ENCODE measurements at regions not wholly inside any gene's neighbourhood (a gene's known extent, or its start where the extent isn't known, plus 50 kb on each side); places are given as distances from the start of the nearest gene placed in this dataset.

GRCh38 chr5:152905286-152905685 is 500.2 kb upstream of the NMUR2 start:
- Mint-ChIP-seq H3K36me3 (no peaks in the 10 kb centered on the region), H3K27ac (no peak overlapping the region), H3K4me3 (no peak overlapping the region), H3K9me3 (peaks cover 0 to 13% (median 2%) of the 10 kb centered on the region in 7 donors), H3K27me3 (no peaks in the 10 kb centered on the region), H3K4me1 (no peaks in the 10 kb centered on the region)
- DNase-seq (no peak), ATAC-seq (ENCODE audit: low read depth in 2 of 2) (no peak)

GRCh38 chr5:152907488-152908245 is 502.6 kb upstream of the NMUR2 start:
- DNase-seq, result no peak
- no peaks in the 10 kb centered on the region for H3K27me3 Mint-ChIP-seq
- H3K27ac Mint-ChIP-seq, result peak overlapping the region in 1 of 6 donors; percentile 33
- no peaks in the 10 kb centered on the region for H3K36me3 Mint-ChIP-seq
- H3K4me3 Mint-ChIP-seq, result no peak overlapping the region
- H3K4me1 Mint-ChIP-seq, result no peaks in the 10 kb centered on the region
- H3K9me3 Mint-ChIP-seq, result peaks cover 0 to 33% (median 4%) of the 10 kb centered on the region in 7 donors
- no peak for ATAC-seq (ENCODE audit: low read depth in 2 of 2)

DNA sequence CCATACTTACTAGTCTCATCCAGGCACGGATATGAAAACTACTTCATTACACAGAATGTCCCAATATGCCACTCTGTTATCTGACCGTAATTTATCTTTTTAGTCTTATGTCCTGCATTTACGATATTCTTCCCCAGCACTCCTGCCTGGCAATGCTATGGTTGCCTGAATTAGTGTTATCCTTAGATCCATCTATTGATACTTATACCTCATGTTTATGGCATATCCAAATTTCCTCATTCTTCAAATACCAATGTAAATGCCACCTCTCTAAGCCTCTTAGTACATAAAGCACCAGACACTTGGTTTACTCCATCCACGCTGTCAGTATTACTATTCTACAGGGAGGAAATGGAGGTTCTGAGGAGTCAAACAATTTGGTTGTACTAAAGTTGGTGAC is 507.8 kb upstream of the NMUR2 start:
- H3K4me1 Mint-ChIP-seq, result no peaks in the 10 kb centered on the region
- peaks cover 3 to 28% (median 10%) of the 10 kb centered on the region in 7 donors for H3K9me3 Mint-ChIP-seq
- H3K4me3 Mint-ChIP-seq, result no peak overlapping the region
- H3K27me3 Mint-ChIP-seq, result no peaks in the 10 kb centered on the region
- no peak for ATAC-seq (ENCODE audit: low read depth in 2 of 2)
- no peak for DNase-seq
- no peak overlapping the region for H3K27ac Mint-ChIP-seq
- H3K36me3 Mint-ChIP-seq, result no peaks in the 10 kb centered on the region

- Mint-ChIP-seq H3K27ac (no peak overlapping the region), H3K4me3 (no peak overlapping the region), H3K36me3 (peaks cover 0 to under 1% of the 10 kb centered on the region in 2 donors)
These were observed 527.5 kb upstream of the NMUR2 start for GRCh38 chr5:152932621-152933020.

GRCh38 chr5:152933056-152933455 is 528.0 kb upstream of the NMUR2 start:
- no peak for ATAC-seq (ENCODE audit: low read depth in 2 of 2)
- Mint-ChIP-seq H3K9me3 (peaks cover 2 to 15% (median 9%) of the 10 kb centered on the region in 7 donors), H3K27me3 (no peaks in the 10 kb centered on the region), H3K27ac (no peak overlapping the region), H3K4me1 (no peaks in the 10 kb centered on the region), H3K4me3 (no peak overlapping the region), H3K36me3 (peaks cover 0 to 5% of the 10 kb centered on the region in 2 donors)
- DNase-seq, result no peak

More at GRCh38 chr5:152932621-152933020, 527.5 kb upstream of the NMUR2 start:
- DNase-seq, result no peak
- Mint-ChIP-seq H3K4me1 (no peaks in the 10 kb centered on the region), H3K27me3 (no peaks in the 10 kb centered on the region), H3K9me3 (peaks cover 0 to 13% (median 5%) of the 10 kb centered on the region in 7 donors)
- ATAC-seq (ENCODE audit: low read depth in 2 of 2), result no peak

- peaks cover 4 to 21% (median 10%) of the 10 kb centered on the region in 7 donors for H3K9me3 Mint-ChIP-seq
These were observed 533.6 kb upstream of the NMUR2 start for GRCh38 chr5:152938630-152939029.

GRCh38 chr5:152942633-152943336 is 537.7 kb upstream of the NMUR2 start:
- H3K9me3 Mint-ChIP-seq, result peaks cover 3 to 14% (median 10%) of the 10 kb centered on the region in 7 donors
- no peaks in the 10 kb centered on the region for H3K27me3 Mint-ChIP-seq
- peaks cover 0 to 8% of the 10 kb centered on the region in 2 donors for H3K36me3 Mint-ChIP-seq
- H3K4me3 Mint-ChIP-seq, result no peak overlapping the region
- DNase-seq (no peak), ATAC-seq (ENCODE audit: low read depth in 2 of 2) (no peak)
- no peaks in the 10 kb centered on the region for H3K4me1 Mint-ChIP-seq
- no peak overlapping the region for H3K27ac Mint-ChIP-seq

More at GRCh38 chr5:152938630-152939029, 533.6 kb upstream of the NMUR2 start:
- Mint-ChIP-seq H3K27me3 (no peaks in the 10 kb centered on the region), H3K36me3 (peaks cover 0 to 10% of the 10 kb centered on the region in 2 donors), H3K27ac (no peak overlapping the region), H3K4me1 (no peaks in the 10 kb centered on the region), H3K4me3 (no peak overlapping the region)
- DNase-seq, result no peak
- ATAC-seq (ENCODE audit: low read depth in 2 of 2), result no peak

- DNase-seq (no peak), ATAC-seq (ENCODE audit: low read depth in 2 of 2) (no peak)
- Mint-ChIP-seq H3K36me3 (no peaks in the 10 kb centered on the region), H3K9me3 (peaks cover 0 to 6% (median 1%) of the 10 kb centered on the region in 7 donors), H3K27me3 (no peaks in the 10 kb centered on the region), H3K4me1 (no peaks in the 10 kb centered on the region), H3K27ac (no peak overlapping the region), H3K4me3 (no peak overlapping the region)
These were observed 536.5 kb upstream of the GRIA1 start for GRCh38 chr5:152953788-152954483.

DNA sequence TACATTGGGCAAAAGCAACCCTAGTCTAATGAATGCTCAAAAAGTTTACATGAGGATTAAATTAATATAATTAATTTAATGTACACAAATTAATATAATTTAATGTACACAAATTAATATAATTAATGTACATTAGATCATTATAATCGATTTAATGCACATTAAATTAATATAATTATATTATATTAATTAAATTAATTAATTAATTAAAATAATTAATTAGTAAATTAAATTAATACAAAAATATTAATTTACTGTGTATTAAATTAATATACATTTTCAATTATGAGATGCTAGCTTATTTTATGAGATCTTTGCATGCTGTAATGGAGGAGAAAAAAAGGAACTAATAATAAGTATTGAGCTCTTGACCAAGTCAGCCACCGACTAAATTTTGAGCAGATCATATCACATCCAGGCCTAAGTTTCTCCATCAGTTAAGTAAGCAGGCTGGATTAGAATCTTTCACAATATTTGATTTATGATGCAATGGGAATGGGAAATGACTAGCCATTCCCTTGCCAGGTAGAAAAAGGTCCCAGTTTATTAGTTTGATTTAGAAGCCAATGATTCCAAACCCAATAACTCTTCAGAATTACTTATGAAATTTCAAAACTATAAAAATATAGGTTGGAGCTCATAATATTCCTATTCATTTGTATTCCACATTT is 533.4 kb upstream of the GRIA1 start:
- Mint-ChIP-seq H3K27ac (no peak overlapping the region), H3K4me3 (no peak overlapping the region), H3K9me3 (peaks cover 0 to 5% (median 2%) of the 10 kb centered on the region in 7 donors), H3K36me3 (no peaks in the 10 kb centered on the region), H3K4me1 (no peaks in the 10 kb centered on the region), H3K27me3 (no peaks in the 10 kb centered on the region)
- ATAC-seq (ENCODE audit: low read depth in 2 of 2), result no peak
- no peak for DNase-seq

GRCh38 chr5:152978141-152978835 is 512.2 kb upstream of the GRIA1 start:
- Mint-ChIP-seq H3K36me3 (peaks cover 0 to 9% of the 10 kb centered on the region in 2 donors), H3K9me3 (peaks cover 6 to 28% (median 13%) of the 10 kb centered on the region in 7 donors), H3K4me3 (no peak overlapping the region), H3K27ac (no peak overlapping the region), H3K4me1 (no peaks in the 10 kb centered on the region), H3K27me3 (no peaks in the 10 kb centered on the region)
- DNase-seq (no peak), ATAC-seq (ENCODE audit: low read depth in 2 of 2) (no peak)

DNA sequence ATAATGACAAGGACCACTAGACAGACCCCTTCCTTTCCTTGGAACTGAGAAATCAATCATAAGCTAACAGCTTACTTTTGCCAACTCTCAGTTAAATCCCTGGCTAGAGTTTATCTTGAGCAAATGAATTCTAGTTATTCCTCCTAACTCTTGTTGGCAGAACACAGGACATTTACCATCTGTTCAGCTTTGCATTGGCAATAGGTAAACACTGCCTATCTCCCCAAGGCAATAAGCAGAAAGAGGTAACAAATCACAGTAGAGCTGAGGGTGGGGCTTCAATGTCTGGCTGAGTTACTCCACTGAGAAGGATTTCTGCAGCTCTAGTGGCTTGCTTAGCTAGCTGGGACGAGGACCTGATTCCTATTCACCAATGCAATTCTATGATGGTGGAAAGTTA is 503.3 kb upstream of the GRIA1 start:
- Mint-ChIP-seq H3K36me3 (no peaks in the 10 kb centered on the region), H3K4me1 (no peaks in the 10 kb centered on the region), H3K4me3 (no peak overlapping the region), H3K27me3 (no peaks in the 10 kb centered on the region), H3K27ac (no peak overlapping the region), H3K9me3 (peaks cover 0 to 8% (median 4%) of the 10 kb centered on the region in 7 donors)
- DNase-seq, result no peak
- no peak for ATAC-seq (ENCODE audit: low read depth in 2 of 2)

GRCh38 chr5:152990217-152990616 is 500.3 kb upstream of the GRIA1 start:
- H3K27me3 Mint-ChIP-seq, result no peaks in the 10 kb centered on the region
- H3K36me3 Mint-ChIP-seq, result no peaks in the 10 kb centered on the region
- H3K9me3 Mint-ChIP-seq, result peaks cover 0 to 5% (median 2%) of the 10 kb centered on the region in 7 donors
- no peak overlapping the region for H3K27ac Mint-ChIP-seq
- H3K4me3 Mint-ChIP-seq, result no peak overlapping the region
- no peaks in the 10 kb centered on the region for H3K4me1 Mint-ChIP-seq
- DNase-seq (no peak), ATAC-seq (ENCODE audit: low read depth in 2 of 2) (no peak)

DNA sequence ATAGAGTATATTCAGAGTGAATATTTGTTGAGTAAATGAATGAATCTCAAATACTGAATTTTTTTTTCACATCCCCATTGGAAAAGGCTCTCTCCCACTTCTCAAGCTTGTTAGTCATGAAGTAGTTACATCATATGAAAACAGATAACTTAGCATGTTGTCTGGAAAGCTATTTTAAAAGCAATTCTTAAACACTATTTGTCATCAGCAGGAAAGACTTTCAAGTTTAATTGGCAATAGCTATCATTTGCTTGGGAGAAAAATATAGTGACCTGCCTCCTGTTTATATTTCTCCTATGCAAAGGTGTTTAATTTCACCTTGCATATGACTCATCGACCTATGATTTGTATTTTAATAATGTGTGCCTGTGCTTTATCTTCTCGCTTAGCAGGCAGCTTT is 499.8 kb upstream of the GRIA1 start:
- no peak for DNase-seq
- no peaks in the 10 kb centered on the region for H3K27me3 Mint-ChIP-seq
- no peaks in the 10 kb centered on the region for H3K36me3 Mint-ChIP-seq
- H3K4me1 Mint-ChIP-seq, result no peaks in the 10 kb centered on the region
- no peak overlapping the region for H3K27ac Mint-ChIP-seq
- no peak overlapping the region for H3K4me3 Mint-ChIP-seq
- no peak for ATAC-seq (ENCODE audit: low read depth in 2 of 2)
- peaks cover 0 to 5% (median 2%) of the 10 kb centered on the region in 7 donors for H3K9me3 Mint-ChIP-seq

All from naive B cell (primary cell).